RWPE1 (cell line): ENCODE measurements at regions not wholly inside any gene's neighbourhood (a gene's known extent, or its start where the extent isn't known, plus 50 kb on each side); places are given as distances from the start of the nearest gene placed in this dataset.

Experiments
- CTCF ChIA-PET: fragments of 350-600 bp; sonication (Branson Sonifier 250); formaldehyde crosslinking; extraction: SDS; loops from one replicate; lab custom pipeline; 2021; lab: Yijun Ruan, JAX
- POLR2A ChIA-PET: fragments of 400-600 bp; formaldehyde crosslinking; extraction: SDS; loops from one replicate; lab custom pipeline; 2020; ENCODE audit warnings: antibody characterized with exemption; ENCODE audit not compliant: low non-redundant PET; lab: Yijun Ruan, JAX
- DNase-seq: peaks from one replicate; pipeline ENCODE4 v3.0.0; 2012; ENCODE audit warnings: low spot score
- H3K27ac ChIP-seq: fragments of 450-650 bp; 2 replicates; pipeline ENCODE4 v1.5.1; 2017
- CTCF ChIP-seq: fragments of 450-650 bp; conservative IDR thresholded peaks from 2 replicates; pipeline ENCODE4 v1.5.1; 2017; ENCODE audit warnings: low read depth, mild to moderate bottlenecking

- no peak for TF ChIP-seq CTCF
- DNase-seq, result no peak
- CTCF ChIA-PET, result no interaction called here
- no peak overlapping the region for H3K27ac ChIP-seq
- POLR2A ChIA-PET, result no interaction called here
These were observed 83.5 kb upstream of the TTC34 start for GRCh38 chr1:2885001-2885400.

GRCh38 chr1:2886631-2887030, 85.1 kb upstream of the TTC34 start:
- no peak for DNase-seq
- TF ChIP-seq CTCF, result no peak
- ChIA-PET CTCF (no interaction called here), POLR2A (no interaction called here)
- no peak overlapping the region for H3K27ac ChIP-seq

GRCh38 chr1:2887941-2888855, 86.7 kb upstream of the TTC34 start:
- CTCF ChIA-PET, result no interaction called here
- TF ChIP-seq CTCF, result no peak
- H3K27ac ChIP-seq, result no peak overlapping the region
- no peak for DNase-seq
- POLR2A ChIA-PET, result no interaction called here

- H3K27ac ChIP-seq, result no peak overlapping the region
- ChIA-PET POLR2A (no interaction called here), CTCF (no interaction called here)
- TF ChIP-seq CTCF, result no peak
- DNase-seq, result no peak
These were observed 88.8 kb upstream of the TTC34 start for GRCh38 chr1:2890221-2890850.

- no peak for DNase-seq
- CTCF ChIA-PET, result interaction anchor here (0.7 kb wide), 1 partner anchor 210 kb away, joined by 3 read pairs; no protein-coding TSS in a partner anchor
- H3K27ac ChIP-seq, result no peak overlapping the region
- no peak for TF ChIP-seq CTCF
- POLR2A ChIA-PET, result no interaction called here
These were observed 90.5 kb upstream of the TTC34 start for GRCh38 chr1:2891923-2892448.

GRCh38 chr1:2893473-2894120, 92.1 kb upstream of the TTC34 start:
- CTCF ChIA-PET, result no interaction called here
- no peak for TF ChIP-seq CTCF
- no peak overlapping the region for H3K27ac ChIP-seq
- POLR2A ChIA-PET, result no interaction called here
- DNase-seq, result no peak
